ENCODE measurements at regions not wholly inside any gene's neighbourhood (a gene's known extent, or its start where the extent isn't known, plus 50 kb on each side); places are given as distances from the start of the nearest gene placed in this dataset.
"Not testable (repeated sequence)": the region's sequence is repeated elsewhere in the genome, so short reads cannot be mapped to it uniquely, and the experiment has no call there.

DNA sequence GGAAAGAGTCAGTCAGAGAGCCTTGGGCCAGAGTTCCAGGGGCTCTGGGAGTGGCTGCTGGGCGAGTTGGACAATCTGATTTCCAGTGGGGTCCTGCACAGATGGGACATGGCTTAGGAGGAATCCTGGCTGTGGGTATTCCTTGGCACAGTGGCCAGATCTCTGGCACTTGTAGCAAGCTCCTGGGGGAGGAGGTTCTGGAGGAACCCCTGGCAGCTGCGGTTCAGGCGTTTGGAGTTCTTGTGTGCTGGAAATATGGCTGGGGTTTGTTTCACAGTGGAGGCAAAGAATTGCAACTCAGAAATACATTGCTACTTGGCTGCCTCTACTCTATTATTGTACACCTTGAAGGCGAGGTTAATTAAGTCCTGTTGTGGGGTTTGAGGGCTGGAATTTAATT is 67.2 kb upstream of the SLC4A7 start:
- not testable (repeated sequence) for TF ChIP-seq CTCF (IDR thresholded peaks at IDR 0.05; ENCODE audit: insufficient read depth, low read depth, low read length); EZH2 (IDR thresholded peaks at IDR 0.05; ENCODE audit: insufficient read depth, low read length)

Data from astrocyte (in vitro differentiated cells and primary cell).